ENCODE measurements at regions not wholly inside any gene's neighbourhood (a gene's known extent, or its start where the extent isn't known, plus 50 kb on each side); places are given as distances from the start of the nearest gene placed in this dataset.

GRCh38 chr20:17014217-17014616 is 212.6 kb upstream of the PCSK2 start:
- TF ChIP-seq ZNF274 (IDR thresholded peaks at IDR 0.05; ENCODE audit: low read depth, low read length) (no peak), YY1 (IDR thresholded peaks at IDR 0.05; ENCODE audit: insufficient read depth, insufficient read length) (no peak)
